SH-SY5Y (cell line): ENCODE measurements at regions not wholly inside any gene's neighbourhood (a gene's known extent, or its start where the extent isn't known, plus 50 kb on each side); places are given as distances from the start of the nearest gene placed in this dataset.

Experiments
- GATA2 ChIP-seq: IDR thresholded peaks from 2 replicates; pipeline ENCODE4 v1.6.1; 2011; ENCODE audit warnings: mild to moderate bottlenecking, low read depth, low read length
- GATA3 ChIP-seq: IDR thresholded peaks from 2 replicates; pipeline ENCODE4 v1.6.1; 2011; ENCODE audit warnings: low read depth, mild to moderate bottlenecking, low read length, moderate library complexity

- TF ChIP-seq GATA3 (no peak), GATA2 (no peak)
Observed at GRCh38 chr1:55463814-55464475, 248.8 kb upstream of the USP24 start.

DNA sequence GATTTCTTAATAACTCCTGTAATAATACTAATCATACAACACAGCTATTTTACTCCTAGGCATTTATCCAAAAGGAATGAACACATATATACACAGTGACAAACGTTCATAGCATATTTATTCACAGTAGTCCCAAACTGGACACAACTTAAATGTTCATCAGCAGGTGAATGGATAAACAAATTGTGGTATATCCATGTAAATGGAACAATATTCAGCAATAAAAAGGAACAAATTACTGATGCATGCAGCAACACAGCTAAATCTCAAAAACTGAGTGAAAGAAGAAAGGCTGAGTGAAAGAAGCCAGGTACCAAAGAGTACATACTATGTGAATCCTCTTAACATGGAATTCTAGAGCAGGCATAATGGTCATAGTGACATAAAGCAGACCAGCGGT is 242.7 kb upstream of the USP24 start:
- TF ChIP-seq GATA3: no peak
- TF ChIP-seq GATA2: no peak

DNA sequence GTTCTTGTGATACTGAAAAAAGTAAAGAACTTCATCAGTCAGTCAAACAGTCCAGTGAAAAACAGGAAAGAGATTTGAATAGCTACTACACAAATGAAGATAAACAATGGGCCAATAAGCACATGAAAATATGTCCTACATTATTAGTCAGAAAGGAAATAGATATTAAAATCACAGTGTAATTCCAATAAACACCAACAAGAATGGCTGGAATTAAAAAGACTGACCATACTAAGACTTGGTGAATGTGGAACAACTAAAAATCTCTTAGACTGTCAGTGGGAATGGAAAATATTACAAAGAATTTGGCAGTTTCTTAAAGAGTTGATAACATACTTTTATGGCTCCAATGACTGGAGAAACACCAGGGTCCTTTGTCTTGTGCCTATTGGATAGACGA is 241.8 kb upstream of the USP24 start:
- no peak for TF ChIP-seq GATA3
- no peak for TF ChIP-seq GATA2

DNA sequence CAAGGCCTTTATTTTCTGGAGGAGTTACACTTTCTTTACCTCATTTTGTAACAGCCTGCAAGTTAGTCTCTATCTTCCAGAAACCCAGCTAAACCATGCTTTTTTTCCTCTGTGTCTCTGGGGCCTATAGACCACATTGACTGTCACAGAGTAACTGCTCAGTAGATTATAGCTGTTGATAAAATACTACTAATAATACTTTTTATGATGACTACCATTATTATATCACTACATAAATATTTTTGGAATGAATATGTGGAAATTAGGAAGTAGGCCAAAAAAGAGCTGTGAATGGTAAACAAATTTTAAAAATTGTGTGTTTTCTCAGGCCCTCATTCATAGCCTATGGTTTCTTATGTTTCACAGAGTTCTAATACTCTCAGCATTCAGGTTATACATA is 233.1 kb upstream of the USP24 start:
- TF ChIP-seq GATA3 (no peak), GATA2 (no peak)

DNA sequence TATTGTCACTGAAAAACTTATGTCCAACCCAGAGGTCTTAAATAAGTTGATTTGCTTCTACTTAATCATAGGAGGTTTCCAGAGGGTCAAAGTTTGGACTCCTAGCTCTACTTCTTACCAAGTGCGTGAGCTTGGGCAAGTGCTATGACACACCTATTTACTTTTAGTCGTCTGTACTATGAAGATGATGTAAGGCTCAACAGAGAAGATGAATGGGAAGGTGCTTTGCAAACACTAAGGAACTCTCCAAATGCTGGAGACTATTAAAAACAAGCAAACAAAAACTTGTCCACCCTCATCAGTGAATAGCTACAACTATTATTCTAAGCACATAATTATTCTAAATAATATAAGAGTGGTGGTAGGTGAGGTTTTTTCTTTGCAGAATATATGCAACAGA is 232.3 kb upstream of the USP24 start:
- no peak for TF ChIP-seq GATA3
- no peak for TF ChIP-seq GATA2

DNA sequence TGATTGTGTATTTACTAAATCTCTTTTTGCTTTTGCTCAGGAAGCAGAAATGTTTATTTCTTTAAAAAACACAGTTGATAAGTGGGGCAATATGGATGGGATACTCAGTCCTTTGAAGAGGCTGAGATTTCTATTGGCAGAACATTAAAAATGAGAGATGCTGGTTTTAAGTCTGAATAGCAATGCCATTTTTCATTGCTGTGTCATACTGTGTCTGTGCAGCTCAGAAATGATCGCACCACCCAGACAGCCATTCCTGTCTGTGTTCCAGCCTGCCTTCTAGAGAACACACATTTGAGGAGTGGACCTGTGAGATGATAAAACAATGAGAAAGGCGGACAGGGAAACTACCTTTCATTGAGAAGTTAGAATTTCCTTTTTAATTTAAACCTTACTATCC is 231.2 kb upstream of the USP24 start:
- TF ChIP-seq GATA3: no peak

DNA sequence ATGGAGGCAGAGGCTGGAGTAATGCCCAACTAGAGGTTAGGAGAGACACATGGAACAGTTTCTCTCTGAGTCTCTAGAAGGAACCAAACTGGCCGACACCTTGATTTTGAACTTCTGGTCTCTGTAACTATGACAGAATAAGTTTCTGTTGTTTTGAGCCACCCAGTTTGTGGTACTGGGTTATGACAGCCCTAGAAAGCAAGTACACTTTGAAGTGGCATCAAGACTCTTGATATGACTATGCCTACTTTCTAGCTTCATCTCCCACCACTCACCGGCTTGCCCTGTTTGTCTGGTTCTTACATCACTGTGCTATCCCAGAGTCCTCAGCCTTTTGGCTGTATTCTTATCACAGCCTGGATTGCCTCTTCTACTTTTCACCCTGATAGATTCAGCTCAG is 230.3 kb upstream of the USP24 start:
- TF ChIP-seq GATA3: no peak
- TF ChIP-seq GATA2: no peak

DNA sequence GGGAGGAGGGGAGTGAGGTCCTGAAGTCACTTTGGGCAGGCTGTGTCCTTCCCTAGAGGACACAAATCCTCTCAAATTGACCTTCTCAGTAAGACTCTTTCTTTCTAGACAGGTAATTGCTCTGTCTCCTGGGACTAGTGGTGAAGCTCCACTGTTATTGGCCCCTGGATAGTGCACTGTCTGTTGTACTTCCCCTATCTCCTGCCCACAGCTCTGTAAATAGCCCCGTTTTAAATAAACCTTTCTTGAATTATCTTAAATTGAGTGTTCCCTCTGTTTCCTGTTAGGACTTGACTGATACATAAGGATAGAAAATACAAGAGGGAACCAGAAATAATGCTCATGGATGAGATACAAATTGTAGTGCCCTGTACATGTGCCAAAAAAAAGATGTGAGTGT is 229.5 kb upstream of the USP24 start:
- TF ChIP-seq GATA3 (no peak), GATA2 (no peak)

DNA sequence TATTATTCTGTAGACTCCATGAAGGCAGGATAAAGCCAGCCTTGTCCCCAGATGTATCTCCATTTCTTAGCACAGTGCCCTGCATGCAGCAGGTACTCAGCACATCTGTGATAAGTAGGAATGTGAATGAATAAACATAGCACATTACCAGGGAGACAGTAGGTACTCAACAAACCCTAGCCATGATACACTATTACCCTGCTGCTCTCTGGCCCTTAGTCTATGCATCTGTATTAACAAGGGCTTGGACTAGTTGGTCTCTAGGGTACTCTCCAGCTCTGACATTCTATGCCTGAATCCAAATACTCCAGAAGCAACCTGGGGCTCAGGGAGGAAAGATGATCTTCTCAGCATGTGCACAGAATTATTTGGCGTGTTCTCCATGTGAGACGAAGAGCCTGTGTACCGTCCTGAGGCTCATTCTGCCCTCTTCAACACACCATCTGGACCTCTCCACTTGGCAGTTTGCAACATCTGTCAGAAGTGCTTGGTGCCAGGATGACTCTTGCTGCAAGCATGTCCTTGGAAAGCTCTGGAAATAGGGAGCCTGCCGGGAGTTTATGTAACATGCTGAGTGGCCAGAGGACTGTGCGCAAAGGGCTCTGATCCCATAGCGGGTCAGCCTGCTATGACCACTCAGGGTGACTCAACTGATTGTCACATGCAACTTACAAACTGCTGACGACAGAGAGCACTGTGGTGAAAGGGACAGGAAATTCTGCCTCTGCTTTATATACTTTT is 228.2 kb upstream of the USP24 start:
- no peak for TF ChIP-seq GATA2
- TF ChIP-seq GATA3: no peak

DNA sequence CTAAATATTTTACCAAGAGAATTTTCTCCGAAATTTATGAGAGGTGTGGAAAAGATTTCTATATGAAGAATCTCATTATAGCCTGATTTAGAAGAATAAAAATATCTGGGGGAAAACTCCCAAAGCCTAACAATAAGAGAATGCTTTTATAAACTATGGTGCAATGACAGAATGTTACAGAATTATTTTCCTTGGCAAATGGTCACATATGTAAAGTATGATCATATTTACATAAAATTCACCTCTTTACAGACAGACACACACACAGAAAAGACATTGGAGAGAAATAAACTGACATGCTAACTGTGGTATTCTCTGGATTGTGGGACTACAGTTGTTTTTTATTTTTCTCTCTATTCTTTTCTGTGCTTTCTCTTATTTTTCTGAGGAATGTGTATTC is 226.3 kb upstream of the USP24 start:
- TF ChIP-seq GATA2 (no peak), GATA3 (no peak)

DNA sequence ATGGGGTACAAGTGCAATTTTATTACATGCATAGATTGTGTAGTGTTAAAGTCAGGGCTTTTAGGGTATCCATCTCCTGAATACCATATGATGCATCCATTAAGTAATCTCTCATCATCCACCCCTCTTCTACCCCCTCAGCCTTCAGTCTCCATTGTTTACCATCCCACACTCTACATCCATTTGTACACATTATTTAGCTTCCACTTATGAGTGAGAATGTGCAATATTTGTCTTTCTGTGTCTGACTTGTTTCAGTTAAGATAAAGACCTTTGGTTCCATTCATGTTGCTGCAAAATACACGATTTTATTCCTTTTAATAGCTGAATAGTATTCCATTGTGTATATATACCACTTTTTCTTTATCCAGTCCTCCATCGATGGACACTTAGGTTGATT is 222.5 kb upstream of the USP24 start:
- TF ChIP-seq GATA3: no peak
- TF ChIP-seq GATA2: no peak

DNA sequence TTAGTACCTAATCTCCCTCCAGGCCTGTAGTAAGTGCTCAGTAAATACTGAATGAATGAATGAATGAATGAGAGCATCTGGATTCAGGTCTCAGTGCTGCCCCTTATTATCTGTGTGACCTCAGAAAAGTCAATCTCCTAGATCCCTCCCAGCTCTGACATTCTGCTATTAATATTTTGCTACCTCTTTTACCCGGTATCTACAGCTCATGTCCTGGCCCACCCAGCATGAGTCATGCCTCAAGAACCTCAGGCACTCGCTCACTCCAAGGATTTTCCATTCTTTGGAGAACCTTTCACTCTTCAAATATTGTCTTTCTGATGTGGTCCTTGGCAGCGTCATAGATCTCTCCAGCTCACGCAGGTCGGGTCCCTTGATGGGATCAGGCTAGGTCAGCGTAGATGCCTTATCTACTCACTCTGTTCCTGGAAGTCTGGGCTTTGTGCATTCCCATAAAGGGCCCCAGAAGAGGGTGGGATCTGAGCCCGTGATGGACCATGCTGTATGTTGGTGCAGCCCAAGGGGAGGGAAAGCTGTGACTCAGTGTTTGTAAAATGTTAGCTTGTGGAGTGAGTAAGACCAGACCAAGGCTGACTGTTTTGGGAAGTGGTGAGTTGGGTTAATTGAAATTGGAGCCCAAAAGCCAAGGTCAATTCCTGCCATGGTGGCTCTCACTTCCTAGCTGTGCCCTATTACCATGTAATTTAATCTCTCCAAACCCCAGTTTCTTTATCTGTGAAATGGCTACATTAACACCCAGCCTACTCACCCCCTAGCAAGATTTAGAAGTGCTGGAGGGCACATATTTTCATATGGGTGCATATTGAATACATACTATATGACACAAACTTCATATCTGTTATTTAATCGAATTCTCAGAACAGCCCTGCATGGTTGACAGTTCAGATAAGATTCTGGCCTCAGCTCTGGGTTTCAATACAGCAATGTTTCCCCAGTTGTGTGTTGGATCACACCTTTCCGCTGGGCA is 214.1 kb upstream of the USP24 start:
- TF ChIP-seq GATA2 (no peak), GATA3 (no peak)

DNA sequence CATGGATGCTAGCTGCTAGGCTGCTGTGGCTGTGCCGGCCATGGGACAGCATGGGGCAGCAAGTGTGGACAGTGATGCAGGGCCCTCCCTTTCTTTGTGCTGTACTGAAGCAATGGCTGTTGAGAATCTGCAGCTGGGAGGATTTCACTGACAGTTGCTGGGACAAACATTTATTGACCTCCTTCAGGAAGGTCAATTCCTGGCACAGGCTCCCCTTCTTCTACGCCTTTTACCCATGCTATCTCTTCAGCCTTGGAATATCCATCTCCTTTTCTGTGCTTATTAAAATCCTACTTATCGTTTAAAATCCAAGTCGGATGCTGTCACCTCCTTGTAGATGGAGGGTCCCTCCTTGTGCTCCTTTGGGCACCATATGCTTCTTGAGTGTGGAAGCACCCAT is 213.1 kb upstream of the USP24 start:
- TF ChIP-seq GATA3 (no peak), GATA2 (no peak)

DNA sequence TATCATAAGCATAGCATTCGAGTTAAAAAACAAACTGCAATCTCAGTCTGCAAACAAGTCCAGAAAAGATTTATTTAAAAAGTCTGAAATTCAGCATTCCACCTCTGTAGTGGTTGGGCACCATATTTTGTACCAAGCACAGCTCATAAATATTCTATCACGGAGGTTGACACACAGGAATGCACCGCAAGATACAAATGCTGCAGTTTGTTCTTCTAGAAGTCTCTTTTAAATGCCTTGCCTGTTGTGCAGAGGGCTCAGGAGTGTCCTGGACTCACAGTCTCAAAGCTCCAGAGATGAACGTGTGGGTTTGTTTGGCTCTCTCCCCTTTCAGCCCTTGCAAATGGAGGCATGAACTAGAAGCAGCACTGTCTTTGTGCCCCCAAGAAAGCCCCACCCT is 212.4 kb upstream of the USP24 start:
- TF ChIP-seq GATA3 (no peak), GATA2 (no peak)
